ENCODE measurements at regions not wholly inside any gene's neighbourhood (a gene's known extent, or its start where the extent isn't known, plus 50 kb on each side); places are given as distances from the start of the nearest gene placed in this dataset.

DNA sequence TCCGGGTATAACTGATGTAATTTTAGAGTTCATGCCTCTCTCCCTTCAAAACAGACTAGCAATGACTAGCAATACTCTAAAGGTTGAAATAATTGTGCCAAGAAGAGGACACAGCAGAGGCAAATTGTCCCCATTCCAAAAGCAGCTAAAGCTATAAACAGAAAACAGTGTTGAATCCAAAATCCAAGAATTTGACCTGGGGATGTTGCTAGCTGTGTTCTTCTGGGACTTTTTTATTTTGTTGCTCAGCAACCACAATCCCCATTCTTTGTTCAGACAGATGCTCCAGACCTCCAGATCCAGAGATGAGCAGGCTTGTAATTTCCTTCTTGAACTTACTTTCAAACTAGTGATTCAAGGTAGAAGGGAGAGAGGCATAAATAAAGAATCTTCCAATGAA is 191.5 kb downstream of the FOXB1 start:
- TF ChIP-seq, protein P1, sequence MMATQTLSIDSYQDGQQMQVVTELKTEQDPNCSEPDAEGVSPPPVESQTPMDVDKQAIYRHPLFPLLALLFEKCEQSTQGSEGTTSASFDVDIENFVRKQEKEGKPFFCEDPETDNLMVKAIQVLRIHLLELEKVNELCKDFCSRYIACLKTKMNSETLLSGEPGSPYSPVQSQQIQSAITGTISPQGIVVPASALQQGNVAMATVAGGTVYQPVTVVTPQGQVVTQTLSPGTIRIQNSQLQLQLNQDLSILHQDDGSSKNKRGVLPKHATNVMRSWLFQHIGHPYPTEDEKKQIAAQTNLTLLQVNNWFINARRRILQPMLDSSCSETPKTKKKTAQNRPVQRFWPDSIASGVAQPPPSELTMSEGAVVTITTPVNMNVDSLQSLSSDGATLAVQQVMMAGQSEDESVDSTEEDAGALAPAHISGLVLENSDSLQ (IDR thresholded peaks at IDR 0.05), result no peak
- TF ChIP-seq CTBP1 (IDR thresholded peaks at IDR 0.05; ENCODE audit: borderline replicate concordance) (no peak), NFRKB (IDR thresholded peaks at IDR 0.05) (no peak), BHLHE40 (IDR thresholded peaks at IDR 0.05; ENCODE audit: borderline replicate concordance) (no peak), SUZ12 (IDR thresholded peaks at IDR 0.05) (no peak), ZNF384 (IDR thresholded peaks at IDR 0.05) (no peak), ELF4 (IDR thresholded peaks at IDR 0.05) (no peak), ARNT (IDR thresholded peaks at IDR 0.05) (no peak), HDGF (IDR thresholded peaks at IDR 0.05; ENCODE audit: borderline replicate concordance) (no peak), SP1 (IDR thresholded peaks at IDR 0.05) (no peak), L3MBTL2 (conservative IDR thresholded peaks at IDR 0.05) (no peak), FOXM1 (IDR thresholded peaks at IDR 0.05; ENCODE audit: borderline replicate concordance) (no peak), TARDBP (IDR thresholded peaks at IDR 0.05) (no peak), LEF1 (IDR thresholded peaks at IDR 0.05; ENCODE audit: borderline replicate concordance) (no peak)
- DNase-seq (ENCODE audit: extremely low spot score), result no peak
- CTCF ChIA-PET, result no interaction called here
- POLR2A ChIA-PET, result no interaction called here

DNA sequence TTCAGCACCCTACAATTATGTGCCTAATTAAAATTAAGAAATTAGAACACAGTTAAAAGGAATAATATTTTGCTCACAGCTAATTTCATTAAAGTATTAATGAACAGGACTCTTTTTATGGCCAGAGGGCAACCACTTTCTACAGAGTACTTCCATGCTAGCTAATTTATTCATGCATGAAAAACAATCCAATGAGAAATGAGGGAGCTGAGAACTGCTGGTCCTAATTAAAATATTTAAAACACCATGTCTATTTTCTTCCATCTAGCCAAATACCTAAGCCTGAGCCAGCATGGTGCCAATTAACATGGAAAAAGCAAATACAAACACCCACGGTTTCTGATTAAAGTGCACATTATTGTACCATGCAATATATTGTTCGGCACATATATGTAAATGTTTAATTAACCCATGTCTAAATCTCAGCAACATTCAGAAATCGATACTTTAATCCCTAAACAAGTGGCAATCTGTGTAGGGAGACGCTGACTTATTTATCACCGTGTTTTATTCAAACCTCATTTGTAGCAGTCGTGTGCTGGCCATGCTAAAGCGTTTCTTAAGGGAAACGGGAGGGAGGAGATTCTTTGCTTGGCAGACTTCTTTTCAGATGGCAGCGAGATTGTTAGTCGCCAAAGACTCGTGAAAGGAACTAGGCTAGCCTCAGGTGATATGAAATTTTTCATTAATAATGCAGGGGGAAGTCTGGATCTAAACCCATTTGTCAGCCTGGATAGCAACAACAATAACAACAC is 193.5 kb downstream of the ANXA2 start:
- POLR2A ChIA-PET, result no interaction called here
- TF ChIP-seq LEF1 (IDR thresholded peaks at IDR 0.05; ENCODE audit: borderline replicate concordance) (no peak), L3MBTL2 (conservative IDR thresholded peaks at IDR 0.05) (no peak), HDGF (IDR thresholded peaks at IDR 0.05; ENCODE audit: borderline replicate concordance) (no peak), FOXK2 (IDR thresholded peaks at IDR 0.05) (no peak), ARNT (IDR thresholded peaks at IDR 0.05) (no peak), SUZ12 (IDR thresholded peaks at IDR 0.05) (no peak), BHLHE40 (IDR thresholded peaks at IDR 0.05; ENCODE audit: borderline replicate concordance) (no peak), ELF4 (IDR thresholded peaks at IDR 0.05) (no peak), ZNF384 (IDR thresholded peaks at IDR 0.05) (no peak), NFRKB (IDR thresholded peaks at IDR 0.05) (no peak), SP1 (IDR thresholded peaks at IDR 0.05) (no peak), CTBP1 (IDR thresholded peaks at IDR 0.05; ENCODE audit: borderline replicate concordance) (no peak), FOXA1 (IDR thresholded peaks at IDR 0.05) (no peak)
- TF ChIP-seq, protein P1 (IDR thresholded peaks at IDR 0.05), result no peak
- no peak for DNase-seq (ENCODE audit: extremely low spot score)
- CTCF ChIA-PET, result no interaction called here

DNA sequence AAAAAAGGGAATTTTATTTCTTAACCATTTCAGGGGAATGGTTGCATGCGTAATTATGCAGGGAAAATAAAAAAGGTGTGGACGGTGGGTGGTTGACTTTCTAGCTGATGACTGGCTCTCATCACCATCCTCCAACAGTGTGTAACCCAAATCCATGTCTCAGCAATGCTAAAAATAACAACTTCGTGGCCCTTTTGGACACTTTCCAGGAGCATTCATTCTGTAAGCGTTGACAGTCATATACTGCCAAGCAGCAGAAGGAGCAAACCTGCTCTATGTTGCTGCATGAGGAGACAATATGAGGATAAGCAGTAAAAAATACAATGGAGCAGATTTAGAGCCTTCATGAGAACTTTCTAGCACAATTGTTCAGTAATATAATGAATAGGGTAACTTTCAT is 189.1 kb downstream of the ANXA2 start:
- POLR2A ChIA-PET, result no interaction called here
- DNase-seq (ENCODE audit: extremely low spot score), result no peak
- CTCF ChIA-PET, result no interaction called here
- no peak for TF ChIP-seq ARNT (IDR thresholded peaks at IDR 0.05)
- no peak for TF ChIP-seq ZNF384 (IDR thresholded peaks at IDR 0.05)
- no peak for TF ChIP-seq NFRKB (IDR thresholded peaks at IDR 0.05)
- TF ChIP-seq SUZ12 (IDR thresholded peaks at IDR 0.05), result no peak
- no peak for TF ChIP-seq LEF1 (IDR thresholded peaks at IDR 0.05; ENCODE audit: borderline replicate concordance)
- TF ChIP-seq TARDBP (IDR thresholded peaks at IDR 0.05), result no peak
- TF ChIP-seq FOXK2 (IDR thresholded peaks at IDR 0.05), result no peak
- TF ChIP-seq FOXA1 (IDR thresholded peaks at IDR 0.05), result no peak
- TF ChIP-seq L3MBTL2 (conservative IDR thresholded peaks at IDR 0.05), result no peak
- no peak for TF ChIP-seq CTBP1 (IDR thresholded peaks at IDR 0.05; ENCODE audit: borderline replicate concordance)
- no peak for TF ChIP-seq ELF4 (IDR thresholded peaks at IDR 0.05)
- no peak for TF ChIP-seq HDGF (IDR thresholded peaks at IDR 0.05; ENCODE audit: borderline replicate concordance)
- TF ChIP-seq SP1 (IDR thresholded peaks at IDR 0.05), result no peak

DNA sequence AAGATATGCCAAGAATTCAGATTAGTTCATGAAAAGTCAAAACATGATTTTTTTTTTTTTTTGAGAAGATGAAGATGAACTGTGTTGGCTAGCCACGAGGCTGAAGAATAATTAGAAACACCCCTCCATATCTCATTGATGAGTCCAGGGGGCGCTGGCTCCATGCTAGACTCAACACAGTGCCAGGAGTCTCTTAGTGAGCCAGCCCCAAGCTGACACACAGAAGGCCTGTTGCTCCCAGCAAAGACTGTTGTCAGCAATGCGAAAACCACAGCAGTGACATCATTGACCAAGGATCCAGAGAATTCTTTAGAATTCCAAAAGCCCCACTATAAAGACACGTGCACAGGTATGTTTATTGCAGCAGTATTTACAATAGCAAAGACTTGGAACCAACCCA is 185.2 kb downstream of the ANXA2 start:
- POLR2A ChIA-PET, result no interaction called here
- CTCF ChIA-PET, result interaction anchor here (1.2 kb wide), 1 partner anchor 230 kb away, joined by 4 read pairs; no protein-coding TSS in a partner anchor
- TF ChIP-seq, protein P1 (IDR thresholded peaks at IDR 0.05), result no peak
- no peak for TF ChIP-seq NFRKB (IDR thresholded peaks at IDR 0.05)
- no peak for TF ChIP-seq BHLHE40 (IDR thresholded peaks at IDR 0.05; ENCODE audit: borderline replicate concordance)
- no peak for TF ChIP-seq CTBP1 (IDR thresholded peaks at IDR 0.05; ENCODE audit: borderline replicate concordance)
- TF ChIP-seq HDGF (IDR thresholded peaks at IDR 0.05; ENCODE audit: borderline replicate concordance), result no peak
- no peak for TF ChIP-seq FOXM1 (IDR thresholded peaks at IDR 0.05; ENCODE audit: borderline replicate concordance)
- TF ChIP-seq SP1 (IDR thresholded peaks at IDR 0.05), result no peak
- TF ChIP-seq FOXA1 (IDR thresholded peaks at IDR 0.05), result no peak
- TF ChIP-seq ARNT (IDR thresholded peaks at IDR 0.05), result no peak
- TF ChIP-seq ELF4 (IDR thresholded peaks at IDR 0.05), result no peak
- TF ChIP-seq FOXK2 (IDR thresholded peaks at IDR 0.05), result no peak
- TF ChIP-seq LEF1 (IDR thresholded peaks at IDR 0.05; ENCODE audit: borderline replicate concordance), result no peak
- no peak for TF ChIP-seq ZNF384 (IDR thresholded peaks at IDR 0.05)
- no peak for TF ChIP-seq TARDBP (IDR thresholded peaks at IDR 0.05)
- TF ChIP-seq SUZ12 (IDR thresholded peaks at IDR 0.05), result no peak
- no peak for TF ChIP-seq L3MBTL2 (conservative IDR thresholded peaks at IDR 0.05)
- DNase-seq (ENCODE audit: extremely low spot score), result peak; percentile 10

DNA sequence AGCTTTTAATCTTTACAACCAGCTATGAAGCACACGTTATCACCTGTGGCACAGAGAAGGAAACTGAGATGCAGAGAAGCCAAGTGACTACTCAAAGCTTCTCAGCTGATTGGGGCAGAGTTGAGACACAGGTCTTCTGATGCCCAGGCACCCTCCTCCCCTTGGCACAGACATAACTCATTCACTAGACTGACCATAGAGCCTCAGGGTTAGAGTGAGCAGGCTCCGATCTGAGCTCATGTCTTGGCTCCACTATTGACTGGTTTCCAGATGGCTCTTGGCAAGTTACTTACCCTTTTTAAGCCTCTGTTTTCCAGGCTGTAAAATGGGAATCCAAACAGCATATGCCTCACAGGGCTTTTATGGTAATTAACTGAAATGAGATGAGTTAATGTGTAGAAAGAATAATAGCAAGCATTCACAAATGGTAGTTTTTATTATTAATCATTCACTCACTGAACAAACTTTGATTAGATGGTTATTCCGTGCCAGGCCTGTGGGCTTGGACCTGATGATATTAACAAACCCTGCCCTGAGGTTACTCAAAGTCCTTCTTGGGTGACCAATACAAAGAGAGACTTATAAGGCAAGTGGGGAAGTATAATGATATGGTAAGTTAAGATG is 184.3 kb downstream of the ANXA2 start:
- TF ChIP-seq FOXK2 (IDR thresholded peaks at IDR 0.05) (no peak), TARDBP (IDR thresholded peaks at IDR 0.05) (no peak), SUZ12 (IDR thresholded peaks at IDR 0.05) (no peak), ELF4 (IDR thresholded peaks at IDR 0.05) (no peak), ZNF384 (IDR thresholded peaks at IDR 0.05) (no peak), CTBP1 (IDR thresholded peaks at IDR 0.05; ENCODE audit: borderline replicate concordance) (no peak), ARNT (IDR thresholded peaks at IDR 0.05) (no peak), L3MBTL2 (conservative IDR thresholded peaks at IDR 0.05) (no peak), FOXM1 (IDR thresholded peaks at IDR 0.05; ENCODE audit: borderline replicate concordance) (no peak), NFRKB (IDR thresholded peaks at IDR 0.05) (no peak), BHLHE40 (IDR thresholded peaks at IDR 0.05; ENCODE audit: borderline replicate concordance) (no peak), FOXA1 (IDR thresholded peaks at IDR 0.05) (no peak), SP1 (IDR thresholded peaks at IDR 0.05) (no peak), LEF1 (IDR thresholded peaks at IDR 0.05; ENCODE audit: borderline replicate concordance) (no peak), HDGF (IDR thresholded peaks at IDR 0.05; ENCODE audit: borderline replicate concordance) (no peak)
- TF ChIP-seq, protein P1 (IDR thresholded peaks at IDR 0.05), result no peak
- ChIA-PET POLR2A (no interaction called here), CTCF (interaction anchor here (0.6 to 1.2 kb wide), 2 partner anchors 10 to 113 kb away, joined by 3 read pairs; no protein-coding TSS in a partner anchor)
- no peak for DNase-seq (ENCODE audit: extremely low spot score)
